Hippocampal formation (tissue), 2 donors: ENCODE measurements at regions not wholly inside any gene's neighbourhood (a gene's known extent, or its start where the extent isn't known, plus 50 kb on each side); places are given as distances from the start of the nearest gene placed in this dataset.
"Not testable (repeated sequence)": the region's sequence is repeated elsewhere in the genome, so short reads cannot be mapped to it uniquely, and the experiment has no call there.

Experiments
- DNase-seq, 2 donors: peaks; one replicate each; lab custom pipeline; 2025; lab: John Stamatoyannopoulos, UW

DNA sequence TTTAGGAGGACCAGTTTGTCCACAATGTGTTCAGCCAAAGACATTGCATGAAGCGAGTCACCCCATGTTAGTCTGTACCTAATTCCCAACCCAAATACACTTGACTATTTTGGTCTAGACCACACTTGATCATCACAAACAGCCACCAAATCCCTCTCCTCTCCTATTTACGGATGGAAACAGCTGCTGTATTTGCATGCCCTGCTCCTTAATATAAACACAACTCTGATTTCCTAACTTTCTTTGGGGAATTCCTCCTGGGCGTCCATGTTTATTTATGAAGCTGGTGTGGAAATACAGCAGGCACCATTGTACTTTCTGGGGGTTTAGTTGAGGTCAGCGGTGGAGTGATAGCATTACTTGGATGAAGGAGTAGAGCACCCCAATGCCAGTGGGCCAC is 235.2 kb downstream of the TLE3 start:
- DNase-seq, result no peak

GRCh38 chr15:69863446-69863845 is 234.3 kb downstream of the TLE3 start:
- no peak for DNase-seq

GRCh38 chr15:69865369-69865768 is 232.3 kb downstream of the TLE3 start:
- no peak for DNase-seq

- no peak for DNase-seq
These were observed 229.0 kb downstream of the TLE3 start for GRCh38 chr15:69868756-69869155.

- DNase-seq, result no peak
These were observed 228.4 kb downstream of the TLE3 start for GRCh38 chr15:69869291-69869690.

DNA sequence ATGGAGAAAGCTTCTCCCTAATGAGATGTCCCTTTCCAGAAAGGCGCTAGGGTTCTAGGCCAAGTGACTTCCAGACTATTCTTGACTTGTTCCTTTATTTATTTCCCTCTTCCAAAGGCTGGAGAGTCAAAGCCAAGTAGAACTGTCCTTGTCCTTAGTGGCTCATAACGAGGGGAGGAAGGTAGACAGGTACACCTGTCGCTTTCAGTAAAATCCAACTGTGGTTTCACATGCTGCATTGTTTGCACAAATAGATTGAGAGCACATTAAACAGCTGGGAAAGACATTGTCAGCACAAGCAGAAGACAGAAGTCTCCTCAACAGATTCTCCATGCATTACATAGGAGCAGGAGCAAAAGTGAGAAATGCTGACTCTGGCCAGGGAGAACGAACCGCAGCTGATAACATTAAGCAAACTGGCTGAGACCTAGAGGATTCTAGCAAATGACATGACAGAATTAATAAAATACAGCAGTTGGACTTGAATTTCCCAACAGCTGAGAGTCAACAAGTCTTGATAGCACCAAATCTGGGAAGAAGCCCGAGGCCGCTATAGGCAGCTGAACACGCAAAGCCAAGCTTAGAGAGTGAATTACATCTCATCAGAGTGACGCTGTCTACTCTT is 227.7 kb downstream of the TLE3 start:
- no peak for DNase-seq

GRCh38 chr15:69871511-69872134 is 226.1 kb downstream of the TLE3 start:
- no peak for DNase-seq

GRCh38 chr15:69873807-69874206 is 223.9 kb downstream of the TLE3 start:
- DNase-seq, result no peak

GRCh38 chr15:69874321-69874720 is 223.4 kb downstream of the TLE3 start:
- DNase-seq, result no peak

DNA sequence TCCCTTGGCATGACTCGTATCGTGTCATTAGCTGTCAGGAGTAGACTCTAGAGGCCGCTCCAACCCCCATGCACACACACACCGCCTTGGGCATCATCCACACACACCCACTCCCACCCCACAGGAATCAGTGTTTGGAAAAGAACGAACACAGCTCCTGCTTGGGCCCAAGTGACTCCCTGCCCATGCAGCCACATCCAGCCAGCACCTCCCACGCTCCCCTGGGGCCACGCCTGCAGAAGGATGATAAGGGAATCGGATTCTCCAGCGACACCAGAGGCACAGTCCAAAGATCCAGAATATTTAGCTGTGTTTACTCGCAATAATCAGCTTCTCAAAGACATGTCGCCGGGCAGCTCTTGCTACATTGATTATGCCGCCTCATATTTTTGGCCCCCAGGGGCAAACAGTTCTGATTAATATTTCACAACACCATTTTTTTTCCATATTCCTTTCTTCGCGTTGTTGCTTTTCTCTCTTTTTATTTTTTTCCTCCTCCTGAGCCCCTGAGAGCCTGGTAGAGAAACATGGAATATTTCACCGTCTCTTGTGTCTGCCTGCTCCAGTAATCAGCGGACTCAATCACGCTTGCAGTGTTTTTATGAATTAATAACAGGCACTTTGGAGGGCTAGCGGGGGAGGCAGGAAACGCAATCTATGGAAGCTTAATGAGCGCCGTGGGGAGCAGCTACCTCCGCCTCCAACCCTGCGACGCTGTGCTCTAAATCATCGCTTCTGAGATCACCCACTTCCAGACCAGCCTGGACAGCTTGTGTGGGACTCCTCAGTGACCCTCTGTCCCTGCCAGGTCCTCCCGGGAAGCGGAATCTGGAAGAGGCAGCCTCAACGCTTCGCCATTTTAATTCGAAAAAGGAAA is 221.4 kb downstream of the TLE3 start:
- DNase-seq, result no peak

GRCh38 chr15:69879963-69880362 is 217.8 kb downstream of the TLE3 start:
- DNase-seq, result not testable (repeated sequence)

GRCh38 chr15:69880571-69881301 is 217.0 kb downstream of the TLE3 start:
- no peak for DNase-seq

DNA sequence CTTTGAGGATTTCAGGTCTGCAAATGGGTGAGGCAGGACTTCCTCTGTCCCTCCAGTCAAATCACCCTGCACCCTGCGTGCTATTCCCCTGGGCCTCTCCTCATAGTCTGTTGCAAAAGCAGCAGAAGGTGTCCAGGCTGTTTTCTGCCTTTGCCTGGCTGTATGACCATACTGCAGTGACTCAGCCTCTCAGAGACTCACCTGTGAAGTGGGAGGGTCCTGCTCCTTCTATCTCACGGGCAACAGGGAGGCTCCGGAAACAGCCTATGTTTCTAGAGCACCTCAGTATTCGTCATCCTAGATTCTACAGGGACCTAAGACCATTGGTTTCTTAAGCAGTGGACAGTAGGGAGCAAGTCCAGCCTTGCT is 216.4 kb downstream of the TLE3 start:
- DNase-seq, result no peak

DNA sequence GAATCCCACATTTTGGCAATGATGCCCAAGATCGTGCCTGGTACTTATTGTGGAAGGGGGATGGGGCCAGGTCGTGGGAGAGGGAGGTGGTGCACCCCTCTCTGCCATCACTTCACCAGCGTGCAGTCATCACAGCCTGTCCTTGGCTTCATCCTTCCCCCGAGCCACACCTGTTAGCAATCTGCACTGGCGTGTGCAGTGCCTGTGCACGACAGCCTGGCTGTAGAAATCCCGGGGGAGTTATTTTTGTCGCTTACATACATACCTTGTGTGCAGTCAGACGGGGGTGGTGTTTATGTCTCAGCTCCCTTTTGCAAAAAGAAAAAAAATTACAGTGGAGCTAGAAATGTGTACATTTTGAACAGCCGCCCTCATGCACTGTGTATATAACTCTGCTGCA is 216.0 kb downstream of the TLE3 start:
- DNase-seq, result peak in 1 of 2 donors; percentile 43

GRCh38 chr15:69883306-69883705 is 214.4 kb downstream of the TLE3 start:
- DNase-seq, result no peak

DNA sequence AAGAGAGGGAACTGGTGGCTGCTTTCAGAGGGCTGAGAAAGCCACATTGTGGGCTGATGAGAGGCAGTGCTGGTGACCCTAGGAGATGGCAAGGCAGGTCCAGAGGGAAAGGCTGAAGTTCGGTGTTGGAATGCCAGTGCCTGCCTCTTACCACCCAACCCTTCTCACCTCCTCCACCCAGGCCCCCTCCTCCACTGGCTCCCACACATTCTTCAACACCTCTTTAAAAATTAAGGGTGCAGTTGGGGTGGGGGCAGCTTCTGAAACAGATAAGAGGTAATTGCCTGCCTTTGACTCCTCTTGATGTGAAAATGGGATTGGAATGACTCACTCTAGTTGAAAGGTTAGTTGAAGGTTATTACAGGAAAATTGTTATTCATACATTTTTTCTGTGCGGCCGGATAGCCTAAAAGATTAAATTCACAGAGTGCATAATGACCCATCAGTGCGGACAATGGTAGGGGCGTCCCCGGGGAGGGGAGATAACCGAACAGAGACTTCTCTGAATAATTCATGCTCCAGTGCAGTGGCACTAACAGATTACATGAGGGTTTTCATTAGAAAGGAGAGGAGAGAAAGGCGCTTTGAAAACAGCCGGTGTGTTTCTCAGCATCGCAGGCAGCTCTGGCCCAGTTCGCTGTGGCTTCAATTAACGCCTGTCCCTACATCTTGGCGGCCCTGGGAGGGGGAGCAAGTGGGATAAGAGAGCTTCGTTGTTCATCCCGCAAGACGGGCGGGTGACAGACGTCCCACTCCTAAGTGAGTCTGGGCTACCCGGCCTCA is 212.4 kb downstream of the TLE3 start:
- DNase-seq, result no peak

- DNase-seq, result no peak
These were observed 210.7 kb downstream of the TLE3 start for GRCh38 chr15:69887009-69887408.

- DNase-seq, result no peak
These were observed 210.2 kb downstream of the TLE3 start for GRCh38 chr15:69887553-69887952.

- DNase-seq, result no peak
These were observed 209.3 kb downstream of the TLE3 start for GRCh38 chr15:69888406-69888805.

DNA sequence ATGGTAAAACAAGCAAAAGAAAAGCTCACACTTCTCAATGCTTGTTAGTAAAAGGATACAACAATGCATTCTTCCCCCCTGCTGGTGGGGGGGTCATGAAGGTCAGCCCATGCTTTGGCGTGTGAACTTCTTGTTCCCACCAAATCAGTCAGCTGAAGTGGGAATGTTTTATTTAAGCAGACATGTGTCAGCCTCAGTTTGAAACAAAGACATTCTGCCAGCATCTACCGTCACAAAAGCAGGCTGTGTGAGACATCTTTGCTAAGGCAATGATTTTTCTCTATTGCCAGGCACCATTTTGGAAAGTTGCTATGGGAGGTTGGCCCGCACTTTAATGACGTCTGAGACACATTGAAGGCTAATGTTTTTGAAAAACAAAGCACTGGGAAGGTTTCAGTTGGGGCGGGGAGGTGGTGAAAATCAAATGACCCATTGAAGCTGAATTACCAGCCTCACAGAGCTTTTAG is 206.6 kb downstream of the TLE3 start:
- peak; percentile 20 to 32 for DNase-seq

GRCh38 chr15:69891606-69892005 is 206.1 kb downstream of the TLE3 start:
- no peak for DNase-seq
